ENCODE measurements at regions not wholly inside any gene's neighbourhood (a gene's known extent, or its start where the extent isn't known, plus 50 kb on each side); places are given as distances from the start of the nearest gene placed in this dataset.

- no peak for DNase-seq (ENCODE audit: low read depth)
- TF ChIP-seq, protein P1, sequence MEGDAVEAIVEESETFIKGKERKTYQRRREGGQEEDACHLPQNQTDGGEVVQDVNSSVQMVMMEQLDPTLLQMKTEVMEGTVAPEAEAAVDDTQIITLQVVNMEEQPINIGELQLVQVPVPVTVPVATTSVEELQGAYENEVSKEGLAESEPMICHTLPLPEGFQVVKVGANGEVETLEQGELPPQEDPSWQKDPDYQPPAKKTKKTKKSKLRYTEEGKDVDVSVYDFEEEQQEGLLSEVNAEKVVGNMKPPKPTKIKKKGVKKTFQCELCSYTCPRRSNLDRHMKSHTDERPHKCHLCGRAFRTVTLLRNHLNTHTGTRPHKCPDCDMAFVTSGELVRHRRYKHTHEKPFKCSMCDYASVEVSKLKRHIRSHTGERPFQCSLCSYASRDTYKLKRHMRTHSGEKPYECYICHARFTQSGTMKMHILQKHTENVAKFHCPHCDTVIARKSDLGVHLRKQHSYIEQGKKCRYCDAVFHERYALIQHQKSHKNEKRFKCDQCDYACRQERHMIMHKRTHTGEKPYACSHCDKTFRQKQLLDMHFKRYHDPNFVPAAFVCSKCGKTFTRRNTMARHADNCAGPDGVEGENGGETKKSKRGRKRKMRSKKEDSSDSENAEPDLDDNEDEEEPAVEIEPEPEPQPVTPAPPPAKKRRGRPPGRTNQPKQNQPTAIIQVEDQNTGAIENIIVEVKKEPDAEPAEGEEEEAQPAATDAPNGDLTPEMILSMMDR (IDR thresholded peaks at IDR 0.05; ENCODE audit: insufficient read depth, low read depth, low read length, missing control alignments): no peak
- no peak overlapping the region for H3K4me3 ChIP-seq (ENCODE audit: low read depth, low read length)
Observed at GRCh38 chr4:154977228-154977627, 196.2 kb downstream of the RBM46 start.

DNA sequence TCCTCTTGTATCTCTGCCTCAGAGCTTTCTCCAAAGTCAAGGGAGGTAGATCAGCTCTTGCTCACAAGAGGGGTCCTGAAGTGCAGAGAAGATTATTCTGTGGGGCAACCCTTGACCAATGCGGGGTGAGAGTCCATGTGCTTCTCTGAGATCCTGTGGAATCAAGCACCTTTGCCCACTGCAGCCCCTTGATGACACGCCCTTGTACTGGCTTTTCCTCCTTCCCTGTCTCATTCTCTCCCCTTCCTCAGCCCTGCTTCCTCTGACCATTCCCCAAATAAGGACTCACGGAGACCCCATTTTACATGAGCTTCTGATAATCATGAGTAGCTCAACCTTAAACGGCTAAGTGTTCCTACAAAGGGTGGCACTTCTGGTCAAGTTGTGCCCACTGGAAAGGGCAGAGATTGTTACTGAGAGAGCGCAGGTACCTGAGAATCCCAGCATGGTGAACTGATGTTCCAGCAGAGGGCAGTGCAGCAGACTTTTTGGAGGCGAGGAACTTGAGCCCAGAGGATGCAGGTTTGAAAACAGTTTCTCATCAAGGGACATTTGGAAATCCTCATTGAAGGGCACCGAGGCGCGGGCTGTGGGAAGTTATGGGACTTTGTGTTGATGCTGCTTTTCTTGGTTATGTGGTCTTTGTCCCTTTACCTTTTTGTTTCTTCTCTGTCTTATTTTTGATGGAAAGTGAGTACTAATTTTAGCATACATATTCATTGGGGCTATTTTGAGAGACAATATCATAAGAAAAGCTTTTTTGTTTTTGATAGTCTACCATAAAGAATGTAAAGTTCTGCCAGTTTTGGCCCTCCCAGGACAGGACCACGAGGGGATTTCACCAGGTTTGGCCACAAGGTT, 201.3 kb downstream of the RBM46 start:
- TF ChIP-seq, protein P1 (IDR thresholded peaks at IDR 0.05; ENCODE audit: insufficient read depth, low read depth, low read length, missing control alignments): peak; percentile 75
- DNase-seq (ENCODE audit: low read depth): peak; percentile 63
- no peak overlapping the region for H3K4me3 ChIP-seq (ENCODE audit: low read depth, low read length)

DNA sequence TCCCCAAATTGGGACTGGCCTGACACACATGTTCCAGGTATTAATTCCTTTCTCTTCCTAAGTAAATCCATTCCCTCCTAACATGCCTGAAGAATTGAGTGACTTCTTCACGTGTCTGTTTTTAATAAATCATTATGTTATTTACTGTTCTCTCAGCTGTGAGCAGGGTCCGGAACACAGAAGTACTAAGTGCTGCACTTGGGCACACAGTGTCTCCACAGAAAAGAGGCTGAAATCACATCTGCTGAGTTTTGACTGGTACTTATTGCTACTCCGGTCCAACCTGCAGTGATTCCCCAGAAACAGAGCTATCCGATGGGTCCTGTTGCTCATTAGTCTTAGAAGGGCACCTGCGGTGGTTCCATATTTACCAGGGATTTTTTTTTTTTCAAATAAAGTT, 202.6 kb downstream of the RBM46 start:
- H3K4me3 ChIP-seq (ENCODE audit: low read depth, low read length): no peak overlapping the region
- TF ChIP-seq, protein P1 (IDR thresholded peaks at IDR 0.05; ENCODE audit: insufficient read depth, low read depth, low read length, missing control alignments): no peak
- DNase-seq (ENCODE audit: low read depth): no peak

GRCh38 chr4:154984148-154984547, 203.1 kb downstream of the RBM46 start:
- peak; percentile 66 for DNase-seq (ENCODE audit: low read depth)
- H3K4me3 ChIP-seq (ENCODE audit: low read depth, low read length): no peak overlapping the region
- TF ChIP-seq, protein P1 (IDR thresholded peaks at IDR 0.05; ENCODE audit: insufficient read depth, low read depth, low read length, missing control alignments): no peak

- no peak for DNase-seq (ENCODE audit: low read depth)
- H3K4me3 ChIP-seq (ENCODE audit: low read depth, low read length): no peak overlapping the region
- TF ChIP-seq, protein P1 (IDR thresholded peaks at IDR 0.05; ENCODE audit: insufficient read depth, low read depth, low read length, missing control alignments): no peak
Observed at GRCh38 chr4:154984616-154985015, 203.5 kb downstream of the RBM46 start.

GRCh38 chr4:154985673-154986072, 204.6 kb downstream of the RBM46 start:
- no peak overlapping the region for H3K4me3 ChIP-seq (ENCODE audit: low read depth, low read length)
- TF ChIP-seq, protein P1 (IDR thresholded peaks at IDR 0.05; ENCODE audit: insufficient read depth, low read depth, low read length, missing control alignments): no peak
- DNase-seq (ENCODE audit: low read depth): no peak

DNA sequence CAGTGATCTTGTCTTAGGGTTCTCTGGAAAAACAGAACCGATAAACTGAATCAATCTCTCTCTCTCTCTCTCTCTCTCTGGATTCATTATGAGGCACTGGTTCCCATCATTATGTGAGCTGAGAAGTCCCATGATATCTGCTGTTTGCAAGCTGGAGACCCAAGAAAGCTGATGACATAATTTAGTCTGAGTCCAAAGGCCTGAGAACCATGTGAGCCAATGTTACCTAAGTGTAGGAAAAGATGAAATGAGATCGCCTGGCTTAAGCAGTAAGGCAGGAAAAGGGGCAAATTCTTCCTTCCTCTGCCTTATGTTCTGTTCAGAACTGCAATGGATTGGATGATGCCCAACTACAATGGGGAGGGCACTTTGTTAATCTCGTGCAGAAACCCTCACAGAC, 207.4 kb downstream of the RBM46 start:
- TF ChIP-seq, protein P1 (IDR thresholded peaks at IDR 0.05; ENCODE audit: insufficient read depth, low read depth, low read length, missing control alignments): no peak
- H3K4me3 ChIP-seq (ENCODE audit: low read depth, low read length): no peak overlapping the region
- no peak for DNase-seq (ENCODE audit: low read depth)
